Heart left ventricle (tissue), 16 donors: ENCODE measurements at regions not wholly inside any gene's neighbourhood (a gene's known extent, or its start where the extent isn't known, plus 50 kb on each side); places are given as distances from the start of the nearest gene placed in this dataset.

Source experiments
- ATAC-seq, 4 donors: fragments of 200-7000 bp; cut with Tn5 transposase; one replicate each; pipeline ENCODE4 v1.9.1; 2020 to 2022; ENCODE audit warnings: moderate library complexity in 4 of 4, mild to moderate bottlenecking in 3 of 4, moderate number of reproducible peaks in 1 of 4
- DNase-seq, 5 donors: peaks; one replicate each; pipeline ENCODE4 v3.0.0-alpha.2; 2020
- H3K27ac ChIP-seq, 12 donors: fragments of 200-600 bp; sonication (generic) in 4 of 12; one replicate each; pipeline versions ENCODE4 v1.5.0 to v1.8.0; 2016 to 2022; ENCODE audit warnings: mild to moderate bottlenecking in 2 of 12
- H3K27me3 ChIP-seq, 9 donors: fragments of 200-600 bp; sonication (generic) in 2 of 9; one replicate each; pipeline versions ENCODE4 v1.5.1 to v1.8.0; 2016 to 2022; ENCODE audit warnings: mild to moderate bottlenecking in 3 of 9
- H3K36me3 ChIP-seq, 9 donors: fragments of 200-600 bp; sonication (generic) in 2 of 9; one replicate each; pipeline versions ENCODE4 v1.5.0 to v1.8.0; 2018 to 2022; ENCODE audit warnings: mild to moderate bottlenecking in 2 of 9
- H3K4me1 ChIP-seq, 12 donors: fragments of 200-600 bp; sonication (generic) in 4 of 12; one replicate each; pipeline versions ENCODE4 v1.5.0 to v1.8.0; 2016 to 2022; ENCODE audit warnings: mild to moderate bottlenecking in 3 of 12
- H3K4me3 ChIP-seq, 12 donors: fragments of 200-600 bp; sonication (generic) in 4 of 12; one replicate each; pipeline versions ENCODE4 v1.5.0 to v1.8.0; 2017 to 2022; ENCODE audit warnings: mild to moderate bottlenecking in 9 of 12, moderate library complexity in 4 of 12
- H3K9me3 ChIP-seq, 12 donors: fragments of 200-600 bp; sonication (generic) in 4 of 12; one replicate each; pipeline versions ENCODE4 v1.5.0 to v1.8.0; 2016 to 2022; ENCODE audit warnings: mild to moderate bottlenecking in 1 of 12
- CTCF ChIP-seq, 12 donors: fragments of 200-600 bp; sonication (generic) in 4 of 12; IDR thresholded peaks; one replicate each; pipeline versions ENCODE4 v1.5.0 to v1.8.0; 2018 to 2022; ENCODE audit warnings: antibody characterized with exemption in 12 of 12, mild to moderate bottlenecking in 5 of 12
- POLR2A ChIP-seq, 2 donors: fragments of 450-650 bp; IDR thresholded peaks; one replicate each; pipeline ENCODE4 v1.6.1; 2017; ENCODE audit warnings: antibody characterized with exemption in 2 of 2, mild to moderate bottlenecking in 2 of 2, moderate library complexity in 2 of 2
- WGBS, 4 donors: extraction: QIAGEN DNeasy Blood & Tissue Kit in 2 of 4; methylation state at CpG; one replicate each; pipeline versions ENCODE4 v1.1.5 to v1.1.7; 2013 to 2018; 5-methylcytosine and 5-hydroxymethylcytosine counted together
- intact Hi-C, 10 donors: fragments of 100-400 bp; cut with DNase I; formaldehyde crosslinking; loops; one replicate each; pipeline versions ENCODE4 v1.11.1 to v1.14.2; 2022
- donor health status: ischemic (EF 13 %, LVEDD 7.1; RV severe dilation, severe dysfunction).
- donor health status: healthy with polysubstance abuse.
- donor health status: DM: no; HTN: yes; CAD: no.
- donor health status: DM: no; HTN: no; CAD: no.
- donor health status: ischemic (EF 25% LVEDD 6.9; RV normal size, moderate dysfunction).
- donor health status: ischemic (EF 25% LVEDD 5.7; RV mildly dilated, moderate dysfunction).
- donor health status: healthy.
- donor health status: DM: yes; HTN: yes; CAD: no.
- donor health status: ischemic (EF 35%, LVEDD 5.7; RV mildly dilated, moderate dysfunction).
- donor health status: nonischemic (EF 11% LVEDD 7.7; RV severe dilation, severe dysfunction).
- donor health status: DM: yes; HTN: yes; CAD: no.
- donor health status: PGD.
- donor health status: ischemic (EF 29% LVEDD 5.4; RV normal size, mild dysfunction).
- donor health status: nonischemic (EF 23%, LVEDD 6.1; RV moderate dilation, normal function).

- Histone ChIP-seq H3K36me3 (no peaks in the 10 kb centered on the region), H3K9me3 (peaks cover 0 to 11% (median 0%) of the 10 kb centered on the region in 12 donors), H3K4me1 (peaks cover 0 to 19% (median 5%) of the 10 kb centered on the region in 12 donors), H3K4me3 (no peak overlapping the region), H3K27me3 (no peaks in the 10 kb centered on the region), H3K27ac (no peak overlapping the region)
- TF ChIP-seq POLR2A (IDR thresholded peaks at IDR 0.05) (no peak), CTCF (IDR thresholded peaks at IDR 0.05) (no peak)
- no peak for DNase-seq
- intact Hi-C loops = loop anchor here in 1 of 10 donors (5.0 kb wide), 1 partner anchor 94 kb away; no protein-coding TSS in a partner anchor
- 66 to 73% (median 70%) methylated on average over 3 of the region's 3 CpGs for WGBS, 4 donors
- no peak for ATAC-seq
These were observed 193.9 kb downstream of the BTBD3 start for GRCh38 chr20:12111431-12112088.

DNA sequence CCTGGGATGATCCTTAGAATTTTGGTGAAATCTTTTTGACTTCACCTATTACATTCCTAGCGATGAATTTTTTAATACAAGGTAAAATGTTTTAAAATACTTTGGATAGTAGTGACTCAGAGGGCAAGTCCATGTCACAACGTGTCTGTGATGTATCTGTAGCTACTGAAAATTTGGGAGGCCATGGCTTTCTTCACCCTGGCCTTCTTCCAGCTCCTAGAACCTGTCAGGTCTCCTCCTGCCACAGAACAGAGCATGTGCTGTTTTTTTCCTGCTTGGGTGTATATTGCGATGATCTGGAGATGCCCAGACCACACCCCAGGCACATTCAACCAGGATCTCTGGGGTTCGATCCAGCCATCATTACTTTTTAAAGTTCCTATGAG is 194.4 kb downstream of the BTBD3 start:
- DNase-seq (no peak), ATAC-seq (no peak)
- TF ChIP-seq POLR2A (IDR thresholded peaks at IDR 0.05) (no peak), CTCF (IDR thresholded peaks at IDR 0.05) (no peak)
- peaks cover 0 to 19% (median 5%) of the 10 kb centered on the region in 12 donors for H3K4me1 ChIP-seq
- H3K36me3 ChIP-seq = no peaks in the 10 kb centered on the region
- 94 to 95% (median 94%) methylated on average over 4 of the region's 4 CpGs for WGBS, 4 donors
- intact Hi-C loops = loop anchor here in 1 of 10 donors (5.0 kb wide), 1 partner anchor 95 kb away; no protein-coding TSS in a partner anchor
- H3K27me3 ChIP-seq = no peaks in the 10 kb centered on the region
- H3K4me3 ChIP-seq = no peak overlapping the region
- H3K27ac ChIP-seq = no peak overlapping the region
- H3K9me3 ChIP-seq = peaks cover 0 to 6% (median 0%) of the 10 kb centered on the region in 12 donors

DNA sequence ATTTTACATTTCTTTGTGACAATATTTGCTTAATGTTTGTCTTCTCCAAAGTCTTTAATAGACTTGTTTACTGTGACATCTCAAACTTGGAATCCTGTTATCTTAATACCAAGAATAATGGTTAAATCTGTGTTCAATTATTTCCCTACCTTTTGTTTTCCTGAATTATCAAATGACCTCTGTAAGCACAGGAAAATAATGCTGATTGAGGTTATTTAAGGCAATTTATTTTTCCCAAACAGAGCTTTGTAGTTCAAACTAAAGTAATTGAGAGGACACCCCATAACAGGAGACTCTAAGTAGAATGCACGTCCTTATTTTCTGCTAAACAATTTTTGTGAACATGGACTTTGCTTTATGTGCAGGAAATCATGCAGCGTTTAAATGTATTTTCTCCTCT is 195.0 kb downstream of the BTBD3 start:
- Histone ChIP-seq H3K27ac (no peak overlapping the region), H3K36me3 (no peaks in the 10 kb centered on the region), H3K4me3 (no peak overlapping the region), H3K4me1 (peaks cover 0 to 19% (median 5%) of the 10 kb centered on the region in 12 donors), H3K9me3 (peaks cover 0 to under 1% (median 0%) of the 10 kb centered on the region in 12 donors), H3K27me3 (no peaks in the 10 kb centered on the region)
- 84 to 92% (median 87%) methylated on average over 2 of the region's 2 CpGs for WGBS, 4 donors
- no peak for DNase-seq
- TF ChIP-seq CTCF (IDR thresholded peaks at IDR 0.05) = no peak
- intact Hi-C loops = loop anchor here in 1 of 10 donors (5.0 kb wide), 1 partner anchor 95 kb away; no protein-coding TSS in a partner anchor
- no peak for ATAC-seq

DNA sequence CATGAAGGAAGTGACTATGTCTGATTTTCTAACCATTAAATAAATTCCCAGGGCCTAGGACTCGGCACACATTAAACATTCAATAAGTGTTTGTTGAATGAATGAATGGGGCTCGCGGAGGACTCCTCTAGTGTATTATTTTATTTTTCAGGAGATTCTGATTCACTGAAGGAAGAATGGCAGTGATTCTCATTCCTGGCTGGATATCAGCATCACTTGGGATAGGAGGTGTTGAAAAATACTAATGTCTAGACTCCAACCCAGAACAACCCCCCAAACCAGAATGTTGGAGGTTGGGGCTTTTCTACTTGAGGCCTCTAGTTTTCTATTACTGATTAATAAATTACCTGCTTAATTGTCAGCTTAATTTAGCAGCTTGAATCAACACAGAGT is 195.4 kb downstream of the BTBD3 start:
- H3K4me3 ChIP-seq = no peak overlapping the region
- ATAC-seq (peak in 3 of 4 donors; percentile 22 to 56 (median 22)), DNase-seq (no peak)
- no peaks in the 10 kb centered on the region for H3K36me3 ChIP-seq
- H3K27me3 ChIP-seq = no peaks in the 10 kb centered on the region
- no peaks in the 10 kb centered on the region for H3K9me3 ChIP-seq
- H3K27ac ChIP-seq = peak overlapping the region in 4 of 12 donors; percentile 14 to 48 (median 38)
- no peak for TF ChIP-seq POLR2A (IDR thresholded peaks at IDR 0.05)
- TF ChIP-seq CTCF (IDR thresholded peaks at IDR 0.05) = no peak
- 78 to 88% (median 87%) methylated on average over 3 of the region's 3 CpGs for WGBS, 4 donors
- peaks cover 0 to 19% (median 5%) of the 10 kb centered on the region in 12 donors for H3K4me1 ChIP-seq
- intact Hi-C loops = loop anchor here in 1 of 10 donors (5.0 kb wide), 1 partner anchor 96 kb away; no protein-coding TSS in a partner anchor
